Effector memory CD4-positive, alpha-beta T cell (primary cell): ENCODE measurements at regions not wholly inside any gene's neighbourhood (a gene's known extent, or its start where the extent isn't known, plus 50 kb on each side); places are given as distances from the start of the nearest gene placed in this dataset.

Experiments
- DNase-seq, 3 donors: peaks; one replicate each; pipeline ENCODE4 v3.0.0-alpha.2; 2020
- H3K27ac ChIP-seq: 2 replicates; pipeline ENCODE4 v1.7.0; 2013; ENCODE audit warnings: mild to moderate bottlenecking, low read length, moderate library complexity; ENCODE audit not compliant: insufficient read depth, poor library complexity, severe bottlenecking
- H3K27me3 ChIP-seq: replicated peaks from 2 replicates; pipeline ENCODE4 v1.7.0; 2013; ENCODE audit warnings: mild to moderate bottlenecking, low read length; ENCODE audit not compliant: insufficient read depth, control insufficient read depth, poor library complexity, severe bottlenecking
- H3K36me3 ChIP-seq: 2 replicates; pipeline ENCODE4 v1.7.0; 2013; ENCODE audit warnings: mild to moderate bottlenecking, low read length, moderate library complexity; ENCODE audit not compliant: control insufficient read depth, insufficient read depth
- H3K4me1 ChIP-seq: 2 replicates; pipeline ENCODE4 v1.7.0; 2013; ENCODE audit warnings: low read length, mild to moderate bottlenecking; ENCODE audit not compliant: control insufficient read depth, insufficient read depth, poor library complexity, severe bottlenecking
- H3K4me3 ChIP-seq: 2 replicates; pipeline ENCODE4 v1.7.0; 2013; ENCODE audit warnings: low read length, low read depth, mild to moderate bottlenecking; ENCODE audit not compliant: insufficient read depth, poor library complexity, severe bottlenecking
- H3K9me3 ChIP-seq: 2 replicates; pipeline ENCODE4 v1.7.0; 2013; ENCODE audit warnings: mild to moderate bottlenecking, low read length, moderate library complexity; ENCODE audit not compliant: control insufficient read depth

DNA sequence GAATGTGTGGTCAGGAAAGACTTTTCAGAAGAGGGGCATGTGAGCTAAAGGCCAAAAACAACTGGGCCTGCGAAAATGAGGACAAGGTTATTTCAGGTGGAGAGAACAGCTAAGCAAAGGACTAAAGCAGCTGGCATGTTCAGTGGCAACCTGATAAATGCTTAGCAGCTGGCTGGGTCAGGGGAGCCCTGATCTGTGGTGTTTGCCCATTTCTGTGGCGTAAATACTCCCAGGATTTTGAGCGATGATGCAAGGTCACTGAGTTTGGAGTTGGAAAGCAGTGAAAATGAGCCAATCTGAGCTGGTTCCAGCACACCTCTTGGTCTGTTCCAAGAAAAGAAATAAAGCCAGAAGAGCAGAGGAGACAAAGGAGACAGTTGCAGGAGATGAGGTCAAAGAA lies 704.3 kb downstream of the UQCRFS1 start:
- no peak overlapping the region for H3K27ac ChIP-seq
- DNase-seq = no peak
- H3K4me1 ChIP-seq = no peaks in the 10 kb centered on the region
- H3K36me3 ChIP-seq = no peaks in the 10 kb centered on the region
- H3K4me3 ChIP-seq = no peak overlapping the region
- no peaks in the 10 kb centered on the region for H3K27me3 ChIP-seq
- no peaks in the 10 kb centered on the region for H3K9me3 ChIP-seq

DNA sequence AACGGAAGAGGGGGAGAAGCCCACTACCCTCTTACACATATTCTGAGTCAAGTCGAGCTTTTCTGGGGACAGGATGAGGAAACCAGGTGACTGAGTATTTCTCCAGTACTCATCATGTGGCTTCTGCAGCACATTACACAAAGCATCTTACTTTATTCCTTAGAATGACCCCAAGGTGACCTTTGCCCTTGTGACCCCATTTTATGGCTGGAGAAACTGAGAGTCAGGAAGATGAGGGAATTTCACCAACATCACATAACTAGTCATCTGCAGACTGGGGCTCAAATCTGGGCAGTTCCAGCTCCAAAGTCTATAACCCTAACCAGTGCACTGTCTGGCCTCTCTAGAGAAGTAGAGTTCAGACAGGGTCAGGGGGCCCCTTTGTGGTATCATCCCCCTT lies 707.0 kb downstream of the UQCRFS1 start:
- H3K36me3 ChIP-seq = no peaks in the 10 kb centered on the region
- no peaks in the 10 kb centered on the region for H3K4me1 ChIP-seq
- no peaks in the 10 kb centered on the region for H3K27me3 ChIP-seq
- no peaks in the 10 kb centered on the region for H3K9me3 ChIP-seq
- DNase-seq = no peak
- no peak overlapping the region for H3K27ac ChIP-seq
- H3K4me3 ChIP-seq = no peak overlapping the region

DNA sequence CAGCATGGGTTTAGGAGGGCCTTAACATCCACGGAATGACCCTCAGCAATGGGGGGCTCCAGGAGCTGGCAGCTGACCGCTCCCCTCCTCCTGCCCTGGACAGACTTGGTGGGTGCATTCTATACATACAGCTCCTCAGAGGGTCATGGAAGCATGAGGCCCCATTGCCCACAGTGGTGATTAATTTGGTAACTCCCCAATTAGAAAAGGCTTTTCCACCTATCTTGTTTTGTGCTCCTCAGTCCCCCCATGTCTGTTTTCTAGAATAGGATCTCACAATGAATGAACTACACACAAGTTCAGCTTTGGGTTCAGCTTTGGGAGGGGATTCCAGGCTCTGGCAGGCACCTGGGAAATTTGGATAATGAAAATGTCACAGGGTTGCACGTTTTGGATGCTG lies 707.8 kb downstream of the UQCRFS1 start:
- no peak overlapping the region for H3K4me3 ChIP-seq

DNA sequence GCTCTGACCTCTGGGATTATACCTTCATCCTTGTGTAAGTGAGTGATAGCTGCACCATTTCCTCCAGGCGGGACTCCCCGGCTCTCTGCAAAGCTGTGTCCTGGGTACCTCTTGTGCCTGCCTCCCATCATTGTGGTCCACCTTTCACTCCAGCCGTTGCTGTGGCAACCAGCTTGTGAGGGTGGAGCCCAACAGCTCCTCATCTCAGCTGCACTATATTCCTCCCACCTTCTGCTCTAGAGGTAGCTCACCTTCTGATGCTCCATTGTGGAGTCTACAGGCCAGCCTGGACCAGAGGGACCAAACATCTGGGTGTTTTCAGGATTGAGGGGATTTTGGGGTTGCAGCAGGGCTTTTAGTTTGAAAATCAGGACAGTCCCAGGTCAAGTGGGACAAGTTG lies 708.2 kb downstream of the UQCRFS1 start:
- Histone ChIP-seq H3K9me3 (no peaks in the 10 kb centered on the region), H3K27me3 (no peaks in the 10 kb centered on the region), H3K27ac (no peak overlapping the region), H3K36me3 (no peaks in the 10 kb centered on the region), H3K4me1 (no peaks in the 10 kb centered on the region), H3K4me3 (no peak overlapping the region)
- no peak for DNase-seq

More for the DNA sequence above, 707.8 kb downstream of the UQCRFS1 start:
- Histone ChIP-seq H3K27ac (no peak overlapping the region), H3K9me3 (no peaks in the 10 kb centered on the region), H3K27me3 (no peaks in the 10 kb centered on the region), H3K4me1 (no peaks in the 10 kb centered on the region), H3K36me3 (no peaks in the 10 kb centered on the region)
- DNase-seq = no peak

DNA sequence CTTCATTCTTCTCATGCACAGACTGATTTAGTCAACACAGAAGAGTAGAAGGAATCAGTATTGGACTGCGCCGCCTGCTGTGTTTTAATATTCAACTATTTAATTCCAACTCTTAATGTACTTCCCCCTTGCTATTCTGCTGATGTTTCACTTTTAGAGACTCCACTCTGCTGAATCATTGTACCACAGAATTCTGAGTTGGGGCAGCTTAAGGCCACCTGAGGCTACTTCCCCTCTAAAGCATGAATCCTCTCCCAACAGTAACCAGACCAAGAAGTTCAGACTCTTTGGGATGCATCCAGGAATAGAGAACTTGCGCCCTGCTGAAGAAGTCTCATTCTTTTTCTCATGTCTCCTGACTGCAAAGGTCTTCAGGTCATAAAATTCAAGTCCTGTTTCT lies 708.8 kb downstream of the UQCRFS1 start:
- Histone ChIP-seq H3K27me3 (no peaks in the 10 kb centered on the region), H3K4me1 (no peaks in the 10 kb centered on the region), H3K27ac (no peak overlapping the region), H3K4me3 (no peak overlapping the region), H3K9me3 (no peaks in the 10 kb centered on the region), H3K36me3 (no peaks in the 10 kb centered on the region)
- no peak for DNase-seq

DNA sequence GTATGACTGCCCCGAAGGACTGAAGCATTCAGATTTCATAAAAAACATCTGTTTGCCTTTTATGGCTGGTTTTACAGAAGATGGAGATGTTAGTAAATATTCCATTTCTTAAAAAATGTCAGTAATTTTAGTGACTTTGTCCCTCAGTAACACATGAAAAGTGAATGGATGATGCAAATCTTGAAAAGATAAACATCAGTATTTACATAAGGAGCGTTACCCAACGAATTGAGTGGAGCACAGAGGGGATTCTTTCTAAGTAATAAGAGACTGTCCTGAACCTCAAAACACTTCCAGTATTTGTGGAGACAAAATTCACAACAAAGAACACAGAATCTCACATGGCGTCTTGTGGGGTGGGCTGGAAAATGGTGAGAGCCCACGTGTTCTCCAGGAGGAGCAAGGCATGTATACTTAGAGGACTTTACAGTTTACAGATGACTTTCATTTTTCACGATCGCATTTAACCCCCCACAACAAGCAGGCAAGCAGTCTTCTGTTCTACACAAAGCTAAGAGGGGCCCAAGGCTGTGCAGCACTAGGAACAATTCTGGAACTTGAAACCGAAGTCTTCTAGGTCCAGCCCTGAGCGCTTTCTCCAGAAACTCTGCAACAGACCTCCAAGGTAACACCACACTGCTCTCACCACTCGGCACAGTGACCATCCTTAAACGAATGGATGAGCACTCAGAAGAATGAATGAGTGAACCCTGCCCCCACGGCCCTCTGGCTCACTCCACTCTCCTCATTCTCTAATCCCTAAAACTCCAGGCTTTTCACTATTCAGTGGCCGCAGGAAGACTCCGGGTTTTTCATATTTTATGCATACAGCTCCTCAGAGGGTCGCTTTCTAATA lies 709.8 kb downstream of the UQCRFS1 start:
- H3K4me1 ChIP-seq = no peaks in the 10 kb centered on the region
- no peaks in the 10 kb centered on the region for H3K9me3 ChIP-seq
- H3K27ac ChIP-seq = no peak overlapping the region
- no peaks in the 10 kb centered on the region for H3K27me3 ChIP-seq
- H3K4me3 ChIP-seq = no peak overlapping the region
- H3K36me3 ChIP-seq = no peaks in the 10 kb centered on the region
- DNase-seq = no peak

DNA sequence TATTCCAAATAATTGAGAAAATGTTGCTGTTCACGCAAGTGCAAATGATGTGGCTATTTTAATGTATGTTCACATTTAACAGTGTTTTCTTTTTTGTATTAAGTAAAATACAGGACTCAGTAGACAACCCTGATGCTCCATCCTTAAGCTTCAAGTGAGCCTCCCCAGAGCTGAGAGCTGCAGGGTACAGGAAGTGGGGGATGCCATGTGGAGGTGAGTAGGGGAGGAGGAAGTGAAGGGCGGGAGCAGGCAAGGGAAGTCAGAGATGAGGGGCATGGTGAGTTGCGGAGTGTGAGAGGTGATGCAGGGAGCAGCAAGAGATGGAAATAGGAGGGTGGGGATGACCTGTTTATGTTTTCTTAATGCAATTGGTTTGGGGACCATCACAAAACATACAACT lies 711.0 kb downstream of the UQCRFS1 start:
- no peaks in the 10 kb centered on the region for H3K36me3 ChIP-seq
- H3K27ac ChIP-seq = no peak overlapping the region
- no peaks in the 10 kb centered on the region for H3K4me1 ChIP-seq
- H3K27me3 ChIP-seq = no peaks in the 10 kb centered on the region
- H3K4me3 ChIP-seq = no peak overlapping the region
- DNase-seq = no peak
- no peaks in the 10 kb centered on the region for H3K9me3 ChIP-seq

DNA sequence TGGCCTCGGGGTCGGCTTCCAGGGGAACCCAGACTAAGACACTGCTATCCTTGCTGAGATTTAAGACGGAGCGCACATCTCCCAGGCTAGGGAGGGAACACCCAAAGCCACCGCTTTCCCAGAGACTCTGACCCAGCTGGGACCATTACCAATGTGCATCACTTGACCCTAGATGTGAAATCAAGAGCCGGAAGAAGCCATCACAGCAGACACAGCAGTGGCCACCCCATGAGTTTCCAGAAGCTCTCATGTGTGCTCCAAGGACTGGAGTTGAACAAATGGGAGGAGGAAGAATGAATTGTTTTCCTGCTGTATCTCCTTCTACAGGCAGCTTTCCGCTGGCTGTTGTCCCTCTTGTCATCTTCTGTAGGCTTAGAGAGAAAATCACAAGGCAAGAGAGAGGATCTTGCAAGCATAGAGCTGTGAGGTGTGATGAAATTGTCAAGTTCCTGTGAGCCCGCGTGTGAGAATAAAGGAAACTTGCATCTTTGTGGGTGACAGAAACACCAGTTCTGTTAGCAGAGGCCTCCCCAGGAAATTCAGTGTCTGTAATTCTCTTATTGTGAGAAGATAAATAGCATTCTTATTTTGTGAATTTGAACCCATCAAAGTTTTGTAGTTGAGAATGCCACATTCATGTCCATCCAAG lies 711.8 kb downstream of the UQCRFS1 start:
- no peak overlapping the region for H3K27ac ChIP-seq

DNA sequence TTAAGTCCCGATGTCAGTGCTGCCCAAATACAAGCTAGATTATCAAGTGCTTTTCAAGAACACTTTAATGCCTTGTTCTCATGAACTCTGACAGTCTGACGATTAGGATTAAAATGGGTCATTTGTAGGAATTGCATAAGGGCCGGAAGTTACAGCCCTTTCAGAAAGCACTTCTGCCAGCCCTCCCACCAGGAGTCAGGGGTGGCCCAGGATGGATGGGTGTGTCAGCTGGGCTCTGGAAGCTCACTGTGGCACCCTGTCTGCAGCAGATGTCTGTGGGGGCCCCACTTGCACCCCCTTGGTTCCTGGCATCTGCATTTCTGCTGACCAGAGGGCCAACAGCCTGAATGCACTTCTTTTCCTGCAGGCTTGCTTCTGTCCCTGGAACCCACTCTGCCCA lies 712.7 kb downstream of the UQCRFS1 start:
- Histone ChIP-seq H3K36me3 (no peaks in the 10 kb centered on the region), H3K9me3 (no peaks in the 10 kb centered on the region), H3K27ac (no peak overlapping the region), H3K4me1 (no peaks in the 10 kb centered on the region), H3K4me3 (no peak overlapping the region), H3K27me3 (no peaks in the 10 kb centered on the region)
- no peak for DNase-seq

More for the DNA sequence above, 711.8 kb downstream of the UQCRFS1 start:
- no peak for DNase-seq
- Histone ChIP-seq H3K36me3 (no peaks in the 10 kb centered on the region), H3K4me3 (no peak overlapping the region), H3K9me3 (no peaks in the 10 kb centered on the region), H3K4me1 (no peaks in the 10 kb centered on the region), H3K27me3 (no peaks in the 10 kb centered on the region)

DNA sequence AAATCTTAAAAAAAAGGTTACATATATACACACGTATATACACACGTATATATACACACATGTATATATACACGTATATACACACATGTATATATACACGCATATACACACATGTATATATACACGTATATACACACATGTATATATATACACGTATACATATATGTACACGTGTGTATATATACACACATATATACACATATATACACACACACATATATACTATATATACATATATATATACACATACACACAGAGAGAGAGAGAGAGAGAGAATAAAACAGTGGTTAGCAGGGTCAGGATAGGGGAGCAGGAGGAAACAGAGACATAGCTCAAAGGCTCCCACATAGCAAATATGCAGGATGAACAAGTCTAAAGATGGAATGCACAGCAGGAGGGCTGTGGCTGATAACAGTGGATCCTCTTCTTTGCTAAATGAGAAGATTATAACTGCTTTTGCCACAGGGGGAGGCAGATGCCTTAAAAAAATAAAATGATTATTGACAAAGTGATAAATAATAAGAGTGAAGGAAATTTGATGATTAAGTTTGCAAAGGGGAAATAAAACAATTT lies 714.5 kb downstream of the UQCRFS1 start:
- Histone ChIP-seq H3K4me3 (no peak overlapping the region), H3K27ac (no peak overlapping the region), H3K27me3 (no peaks in the 10 kb centered on the region), H3K36me3 (no peaks in the 10 kb centered on the region), H3K4me1 (no peaks in the 10 kb centered on the region), H3K9me3 (no peaks in the 10 kb centered on the region)
- DNase-seq = no peak
